RWPE1 (cell line): ENCODE measurements at regions not wholly inside any gene's neighbourhood (a gene's known extent, or its start where the extent isn't known, plus 50 kb on each side); places are given as distances from the start of the nearest gene placed in this dataset.

Source experiments
- CTCF ChIA-PET: fragments of 350-600 bp; sonication (Branson Sonifier 250); formaldehyde crosslinking; extraction: SDS; loops from one replicate; lab custom pipeline; 2021; lab: Yijun Ruan, JAX
- POLR2A ChIA-PET: fragments of 400-600 bp; formaldehyde crosslinking; extraction: SDS; loops from one replicate; lab custom pipeline; 2020; ENCODE audit warnings: antibody characterized with exemption; ENCODE audit not compliant: low non-redundant PET; lab: Yijun Ruan, JAX
- DNase-seq: peaks from one replicate; pipeline ENCODE4 v3.0.0; 2012; ENCODE audit warnings: low spot score
- H3K27ac ChIP-seq: fragments of 450-650 bp; 2 replicates; pipeline ENCODE4 v1.5.1; 2017
- CTCF ChIP-seq: fragments of 450-650 bp; conservative IDR thresholded peaks from 2 replicates; pipeline ENCODE4 v1.5.1; 2017; ENCODE audit warnings: low read depth, mild to moderate bottlenecking

GRCh38 chr4:119735165-119735651, 106.6 kb upstream of the PDE5A start:
- ChIA-PET CTCF (no interaction called here), POLR2A (no interaction called here)
- DNase-seq: no peak
- H3K27ac ChIP-seq: no peak overlapping the region
- no peak for TF ChIP-seq CTCF

GRCh38 chr4:119733431-119733830, 104.8 kb upstream of the PDE5A start:
- POLR2A ChIA-PET: no interaction called here
- CTCF ChIA-PET: no interaction called here
- DNase-seq: no peak
- no peak for TF ChIP-seq CTCF
- no peak overlapping the region for H3K27ac ChIP-seq

GRCh38 chr4:119731778-119732177, 103.2 kb upstream of the PDE5A start:
- ChIA-PET CTCF (no interaction called here), POLR2A (no interaction called here)
- TF ChIP-seq CTCF: no peak
- no peak overlapping the region for H3K27ac ChIP-seq
- DNase-seq: no peak

GRCh38 chr4:119731146-119731742, 102.6 kb upstream of the PDE5A start:
- H3K27ac ChIP-seq: no peak overlapping the region
- no peak for DNase-seq
- TF ChIP-seq CTCF: no peak
- ChIA-PET CTCF (no interaction called here), POLR2A (no interaction called here)

- TF ChIP-seq CTCF: no peak
- ChIA-PET CTCF (no interaction called here), POLR2A (no interaction called here)
- DNase-seq: no peak
- H3K27ac ChIP-seq: no peak overlapping the region
Measured at GRCh38 chr4:119730671-119730950, 102.0 kb upstream of the PDE5A start.

GRCh38 chr4:119729835-119730670, 101.4 kb upstream of the PDE5A start:
- ChIA-PET POLR2A (no interaction called here), CTCF (no interaction called here)
- DNase-seq: peak; percentile 26
- no peak overlapping the region for H3K27ac ChIP-seq
- TF ChIP-seq CTCF: no peak
